ENCODE measurements at regions not wholly inside any gene's neighbourhood (a gene's known extent, or its start where the extent isn't known, plus 50 kb on each side); places are given as distances from the start of the nearest gene placed in this dataset.

DNA sequence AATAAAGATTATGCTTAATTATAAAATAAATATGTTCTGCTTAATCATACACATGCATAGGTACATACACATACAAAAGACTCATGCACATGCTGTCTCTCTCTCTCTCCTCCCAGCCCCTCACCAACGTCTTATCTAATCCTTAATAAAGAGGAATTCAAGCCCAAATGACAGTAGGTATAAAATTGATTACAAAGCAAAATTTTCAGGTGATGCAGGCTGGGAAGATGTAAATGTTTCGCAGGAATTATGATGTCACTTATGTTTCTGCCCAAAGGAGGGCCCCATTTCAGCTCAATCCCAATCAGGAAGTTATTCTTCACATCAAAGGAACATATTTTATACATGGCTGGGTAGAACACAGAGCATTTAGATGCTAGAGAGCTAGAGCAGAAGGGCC is 284.6 kb upstream of the ID4 start:
- TF ChIP-seq POLR2A (IDR thresholded peaks at IDR 0.05) (no peak), POLR2AphosphoS5 (IDR thresholded peaks at IDR 0.05) (no peak)
- TF ChIP-seq, protein P1, sequence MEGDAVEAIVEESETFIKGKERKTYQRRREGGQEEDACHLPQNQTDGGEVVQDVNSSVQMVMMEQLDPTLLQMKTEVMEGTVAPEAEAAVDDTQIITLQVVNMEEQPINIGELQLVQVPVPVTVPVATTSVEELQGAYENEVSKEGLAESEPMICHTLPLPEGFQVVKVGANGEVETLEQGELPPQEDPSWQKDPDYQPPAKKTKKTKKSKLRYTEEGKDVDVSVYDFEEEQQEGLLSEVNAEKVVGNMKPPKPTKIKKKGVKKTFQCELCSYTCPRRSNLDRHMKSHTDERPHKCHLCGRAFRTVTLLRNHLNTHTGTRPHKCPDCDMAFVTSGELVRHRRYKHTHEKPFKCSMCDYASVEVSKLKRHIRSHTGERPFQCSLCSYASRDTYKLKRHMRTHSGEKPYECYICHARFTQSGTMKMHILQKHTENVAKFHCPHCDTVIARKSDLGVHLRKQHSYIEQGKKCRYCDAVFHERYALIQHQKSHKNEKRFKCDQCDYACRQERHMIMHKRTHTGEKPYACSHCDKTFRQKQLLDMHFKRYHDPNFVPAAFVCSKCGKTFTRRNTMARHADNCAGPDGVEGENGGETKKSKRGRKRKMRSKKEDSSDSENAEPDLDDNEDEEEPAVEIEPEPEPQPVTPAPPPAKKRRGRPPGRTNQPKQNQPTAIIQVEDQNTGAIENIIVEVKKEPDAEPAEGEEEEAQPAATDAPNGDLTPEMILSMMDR (IDR thresholded peaks at IDR 0.05): no peak
